ENCODE measurements at regions not wholly inside any gene's neighbourhood (a gene's known extent, or its start where the extent isn't known, plus 50 kb on each side); places are given as distances from the start of the nearest gene placed in this dataset.
"Not testable (repeated sequence)": the region's sequence is repeated elsewhere in the genome, so short reads cannot be mapped to it uniquely, and the experiment has no call there.

DNA sequence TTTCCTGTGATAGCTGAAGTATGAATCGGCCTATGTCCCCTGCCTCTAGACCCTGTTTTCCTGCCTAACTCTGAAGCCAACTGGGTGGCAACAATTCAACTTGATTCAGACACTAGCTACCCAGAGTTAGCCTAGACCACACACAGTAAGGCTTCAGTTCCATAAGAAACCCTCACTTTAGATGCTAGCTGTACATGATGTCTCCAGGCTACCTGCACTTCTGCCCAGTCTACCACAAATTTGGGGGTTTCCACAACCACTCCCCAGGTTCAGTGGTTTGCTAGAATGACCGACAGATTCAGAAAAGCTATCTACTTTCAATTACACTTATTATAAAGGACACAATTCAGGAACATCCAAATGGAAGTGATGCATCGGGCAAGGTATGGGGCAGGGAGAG, 119.4 kb upstream of the VLDLR start:
- H3K36me3 Mint-ChIP-seq = no peaks in the 10 kb centered on the region
- no peaks in the 10 kb centered on the region for H3K9me3 Mint-ChIP-seq

GRCh38 chr9:2502760-2503159, 118.8 kb upstream of the VLDLR start:
- DNase-seq (ENCODE audit: low spot score in 2 of 2) (no peak), ATAC-seq (no peak)
- Mint-ChIP-seq H3K27ac (no peak overlapping the region), H3K9me3 (no peaks in the 10 kb centered on the region), H3K36me3 (no peaks in the 10 kb centered on the region)

More for the DNA sequence above, 119.4 kb upstream of the VLDLR start:
- H3K27ac Mint-ChIP-seq = peak overlapping the region in 1 of 2 donors; percentile 34
- DNase-seq (ENCODE audit: low spot score in 2 of 2) (no peak), ATAC-seq (no peak)

- ATAC-seq (no peak), DNase-seq (ENCODE audit: low spot score in 2 of 2) (no peak)
- no peak overlapping the region for H3K27ac Mint-ChIP-seq
- H3K36me3 Mint-ChIP-seq = no peaks in the 10 kb centered on the region
- H3K9me3 Mint-ChIP-seq = peaks cover 5 to 6% of the 10 kb centered on the region in 2 donors
Measured at GRCh38 chr9:2506321-2506720, 115.3 kb upstream of the VLDLR start.

DNA sequence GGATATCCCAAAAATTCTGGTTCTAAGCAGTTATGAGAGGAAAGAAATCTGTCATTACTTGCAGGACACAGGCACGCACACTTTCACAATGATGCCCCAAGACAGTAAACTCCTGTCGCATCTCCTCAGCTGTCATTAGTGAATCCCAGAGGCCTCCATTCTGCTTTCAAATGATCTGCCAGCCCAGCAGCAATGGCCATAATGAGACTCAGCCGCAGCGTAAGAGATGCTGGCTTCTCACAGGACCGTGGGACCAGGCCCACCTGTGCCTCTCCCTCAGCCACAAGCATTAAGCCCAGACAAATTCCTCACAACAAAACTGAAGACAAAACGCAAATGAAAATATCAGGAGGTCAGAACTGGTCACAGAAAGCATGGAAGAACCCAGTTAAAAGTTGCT, 98.0 kb upstream of the VLDLR start:
- H3K9me3 Mint-ChIP-seq = peaks cover 11 to 23% of the 10 kb centered on the region in 2 donors
- no peak for ATAC-seq

GRCh38 chr9:2524601-2525000, 97.0 kb upstream of the VLDLR start:
- Mint-ChIP-seq H3K36me3 (peaks cover 0 to 12% of the 10 kb centered on the region in 2 donors), H3K9me3 (peaks cover 5 to 15% of the 10 kb centered on the region in 2 donors), H3K27ac (no peak overlapping the region)
- ATAC-seq (no peak), DNase-seq (ENCODE audit: low spot score in 2 of 2) (no peak)

More for the DNA sequence above, 98.0 kb upstream of the VLDLR start:
- Mint-ChIP-seq H3K36me3 (peaks cover 9 to 21% of the 10 kb centered on the region in 2 donors), H3K27ac (no peak overlapping the region)
- DNase-seq (ENCODE audit: low spot score in 2 of 2) = no peak

DNA sequence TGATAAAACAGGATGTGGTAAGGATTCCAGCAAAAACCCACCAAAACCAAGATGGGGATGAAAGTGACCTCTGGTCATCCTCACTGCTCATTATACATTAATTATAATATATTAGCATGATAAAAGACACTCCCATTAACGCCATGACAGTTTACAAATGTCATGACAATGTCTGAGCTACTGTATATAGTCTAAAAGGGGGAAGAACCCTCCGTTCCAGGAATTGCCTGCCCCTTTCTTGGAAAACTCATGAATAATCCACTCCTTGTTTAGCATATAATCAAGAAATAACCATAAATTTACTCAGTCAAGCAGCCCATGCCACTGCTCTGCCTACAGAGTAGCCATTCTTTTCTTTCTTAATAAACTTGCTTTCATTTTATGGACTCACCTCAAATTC, 96.4 kb upstream of the VLDLR start:
- Mint-ChIP-seq H3K36me3 (peaks cover 0 to 7% of the 10 kb centered on the region in 2 donors), H3K9me3 (peaks cover 1 to 10% of the 10 kb centered on the region in 2 donors), H3K27ac (no peak overlapping the region)
- ATAC-seq (no peak), DNase-seq (ENCODE audit: low spot score in 2 of 2) (no peak)

DNA sequence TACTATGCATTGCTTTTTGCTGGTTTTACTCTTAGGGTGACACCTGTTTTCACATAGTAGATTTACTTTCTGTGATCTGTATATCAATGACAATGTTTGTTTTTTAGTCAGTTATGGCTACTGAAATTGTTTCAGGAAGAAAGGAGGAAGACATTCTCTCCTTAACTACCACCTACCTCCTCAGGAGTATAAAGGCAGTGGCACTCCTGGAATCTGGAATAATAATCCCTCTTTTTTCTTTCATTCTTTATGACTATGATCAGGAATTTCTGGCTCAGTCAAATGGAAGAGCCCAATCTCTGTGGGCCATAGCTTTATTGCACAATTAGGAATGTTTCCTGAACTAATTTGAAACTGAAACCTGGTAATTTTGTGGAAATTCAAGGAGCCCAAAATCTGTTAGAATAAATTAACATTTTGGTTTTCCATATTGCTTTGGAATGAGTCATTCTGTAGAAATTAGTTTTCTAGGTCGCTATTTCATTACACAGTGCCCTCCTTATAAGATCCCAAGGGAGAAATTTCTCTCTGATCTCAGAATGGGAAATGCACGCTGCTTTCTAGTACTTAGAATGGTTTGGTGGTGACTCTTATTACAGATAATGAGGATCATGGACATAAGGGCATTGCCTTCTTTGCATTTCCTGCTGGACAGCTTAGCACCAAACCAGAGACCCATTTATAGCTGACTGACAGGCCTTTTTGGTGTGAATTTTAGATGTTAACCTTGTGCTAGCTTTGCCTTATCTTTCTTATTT, 95.3 kb upstream of the VLDLR start:
- no peak for DNase-seq (ENCODE audit: low spot score in 2 of 2)
- no peaks in the 10 kb centered on the region for H3K36me3 Mint-ChIP-seq
- H3K9me3 Mint-ChIP-seq = peaks cover 0 to 9% of the 10 kb centered on the region in 2 donors
- no peak for ATAC-seq
- no peak overlapping the region for H3K27ac Mint-ChIP-seq

GRCh38 chr9:2531481-2531880, 90.1 kb upstream of the VLDLR start:
- ATAC-seq (no peak), DNase-seq (ENCODE audit: low spot score in 2 of 2) (no peak)
- Mint-ChIP-seq H3K27ac (no peak overlapping the region), H3K36me3 (no peaks in the 10 kb centered on the region), H3K9me3 (peaks cover 0 to 12% of the 10 kb centered on the region in 2 donors)

- no peak for DNase-seq (ENCODE audit: low spot score in 2 of 2)
- Mint-ChIP-seq H3K27ac (no peak overlapping the region), H3K9me3 (peaks cover 0 to 8% of the 10 kb centered on the region in 2 donors), H3K36me3 (no peaks in the 10 kb centered on the region)
- no peak for ATAC-seq
Measured at GRCh38 chr9:2536511-2536910, 85.1 kb upstream of the VLDLR start.

DNA sequence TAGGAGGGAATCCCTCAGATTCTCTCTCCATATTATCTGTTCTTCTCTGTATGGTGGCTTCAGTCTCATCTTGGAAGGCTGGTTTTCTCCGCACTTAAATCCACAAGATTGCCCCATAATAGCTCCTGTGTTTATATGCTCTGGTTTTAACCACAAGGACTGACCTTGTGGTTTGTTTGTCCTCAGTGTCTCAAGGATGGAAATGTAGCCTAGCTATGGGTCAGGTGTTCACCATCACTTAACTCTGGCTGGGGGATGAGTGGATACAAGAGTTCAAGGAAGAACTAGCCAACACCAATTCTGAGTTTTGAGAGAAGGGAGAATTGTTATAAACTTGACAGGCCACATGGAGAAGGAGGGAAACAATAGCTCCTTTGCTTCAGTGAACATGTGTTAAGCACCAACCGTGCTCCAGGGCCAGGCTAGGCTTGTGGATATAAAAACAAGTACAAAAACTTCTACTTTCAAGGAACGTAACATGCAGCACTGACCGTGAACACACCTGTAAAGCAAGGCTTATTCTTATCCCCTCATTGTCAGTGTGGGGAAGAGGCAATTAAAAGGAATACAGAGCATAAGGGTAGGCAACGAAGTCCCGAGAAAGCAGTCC, 75.6 kb upstream of the VLDLR start:
- ATAC-seq (no peak), DNase-seq (ENCODE audit: low spot score in 2 of 2) (no peak)
- no peak overlapping the region for H3K27ac Mint-ChIP-seq
- H3K9me3 Mint-ChIP-seq = peaks cover 4 to 7% of the 10 kb centered on the region in 2 donors
- H3K36me3 Mint-ChIP-seq = no peaks in the 10 kb centered on the region

GRCh38 chr9:2555899-2556600, 65.5 kb upstream of the VLDLR start:
- H3K27ac Mint-ChIP-seq; DNase-seq (ENCODE audit: low spot score in 2 of 2); ATAC-seq: not testable (repeated sequence)
- Mint-ChIP-seq H3K9me3 (peaks cover 10 to 15% of the 10 kb centered on the region in 2 donors), H3K36me3 (peaks cover 0 to 11% of the 10 kb centered on the region in 2 donors)

DNA sequence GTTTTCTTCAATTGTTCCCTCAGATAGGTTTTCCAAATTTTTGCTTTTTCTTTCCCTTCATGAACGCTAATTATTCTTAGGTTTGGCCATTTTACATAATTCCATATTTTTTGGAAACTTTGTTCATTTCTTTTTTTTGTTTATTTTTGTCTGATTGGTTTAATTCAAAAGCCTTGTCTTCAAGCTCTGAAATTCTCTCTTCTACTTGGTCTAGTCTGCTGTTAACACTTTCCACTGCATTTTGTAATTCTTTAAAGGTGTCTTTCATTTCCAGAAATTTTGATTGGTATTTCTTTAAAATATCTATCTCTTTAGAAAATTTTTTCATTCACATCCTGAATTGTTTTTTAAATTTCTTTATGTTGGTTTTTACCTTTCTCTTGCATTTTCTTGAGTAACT, 63.9 kb upstream of the VLDLR start:
- H3K27ac Mint-ChIP-seq = no peak overlapping the region
- DNase-seq (ENCODE audit: low spot score in 2 of 2) = no peak
- peaks cover 0 to 16% of the 10 kb centered on the region in 2 donors for H3K36me3 Mint-ChIP-seq
- ATAC-seq = no peak
- H3K9me3 Mint-ChIP-seq = peaks cover 13 to 23% of the 10 kb centered on the region in 2 donors

DNA sequence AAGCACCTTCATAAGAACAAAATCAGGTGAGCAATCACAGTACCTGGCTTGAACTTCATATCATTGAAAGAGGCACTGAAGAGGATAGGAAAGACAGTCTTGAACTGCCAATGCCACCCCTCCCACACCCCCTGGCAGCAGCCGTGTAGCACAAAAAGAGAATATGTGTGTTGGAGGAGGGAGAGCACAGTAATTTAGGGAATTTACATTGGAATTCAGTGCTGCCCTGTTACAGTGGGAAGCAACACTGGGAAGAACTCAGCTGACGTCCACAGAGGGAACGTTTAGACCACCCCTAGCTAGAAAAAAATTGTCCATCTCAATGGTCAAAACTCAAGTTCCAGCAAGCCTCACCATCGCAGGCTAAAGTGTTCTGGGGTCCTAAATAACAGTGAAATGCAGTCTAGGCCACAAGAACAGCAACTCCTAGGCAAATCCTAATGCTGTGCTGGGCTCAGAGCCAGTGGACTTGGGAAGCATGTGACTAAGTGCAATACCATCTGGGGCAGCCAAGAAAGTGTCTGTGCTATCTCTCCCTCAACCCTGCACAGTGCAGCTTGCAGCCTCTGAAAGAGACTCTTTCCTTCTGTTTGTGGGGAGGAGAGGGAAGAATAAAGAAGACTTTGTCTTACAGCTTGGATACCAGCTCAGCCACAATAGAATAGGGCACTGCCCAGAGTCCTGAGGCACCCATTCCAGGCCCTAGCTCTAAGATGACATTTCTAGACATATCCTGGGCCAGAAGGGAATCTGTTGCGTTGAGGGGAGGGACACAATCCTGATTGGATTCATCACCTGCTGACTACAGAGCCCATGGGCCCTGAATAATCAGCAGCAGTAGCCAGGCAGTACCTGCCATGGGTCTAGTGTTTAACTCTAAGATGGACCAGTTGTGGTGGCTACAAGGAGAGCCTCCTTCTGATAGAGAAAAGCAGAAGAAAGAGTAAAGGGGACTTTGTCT, 62.1 kb upstream of the VLDLR start:
- peaks cover 0 to 16% of the 10 kb centered on the region in 2 donors for H3K36me3 Mint-ChIP-seq
- peaks cover 13 to 23% of the 10 kb centered on the region in 2 donors for H3K9me3 Mint-ChIP-seq
- ATAC-seq = no peak

GRCh38 chr9:2560180-2560579, 61.4 kb upstream of the VLDLR start:
- ATAC-seq (no peak), DNase-seq (ENCODE audit: low spot score in 2 of 2) (no peak)
- peaks cover 13 to 23% of the 10 kb centered on the region in 2 donors for H3K9me3 Mint-ChIP-seq
- H3K36me3 Mint-ChIP-seq = peaks cover 0 to 16% of the 10 kb centered on the region in 2 donors
- no peak overlapping the region for H3K27ac Mint-ChIP-seq

More for the DNA sequence above, 62.1 kb upstream of the VLDLR start:
- no peak for DNase-seq (ENCODE audit: low spot score in 2 of 2)
- no peak overlapping the region for H3K27ac Mint-ChIP-seq

- H3K36me3 Mint-ChIP-seq = peaks cover 0 to 7% of the 10 kb centered on the region in 2 donors
- ATAC-seq = no peak
- peaks cover 6 to 9% of the 10 kb centered on the region in 2 donors for H3K9me3 Mint-ChIP-seq
- H3K27ac Mint-ChIP-seq = no peak overlapping the region
- no peak for DNase-seq (ENCODE audit: low spot score in 2 of 2)
Measured at GRCh38 chr9:2565676-2566340, 55.8 kb upstream of the VLDLR start.

- no peak for ATAC-seq
- no peak overlapping the region for H3K27ac Mint-ChIP-seq
Measured at GRCh38 chr9:2567922-2568321, 53.7 kb upstream of the VLDLR start.

More at GRCh38 chr9:2567922-2568321, 53.7 kb upstream of the VLDLR start:
- no peaks in the 10 kb centered on the region for H3K36me3 Mint-ChIP-seq
- no peak for DNase-seq (ENCODE audit: low spot score in 2 of 2)
- H3K9me3 Mint-ChIP-seq = no peaks in the 10 kb centered on the region

Data from activated naive CD4-positive, alpha-beta T cell treated with anti-CD3 and anti-CD28 coated beads, Interleukin-2, amount 50 U/mL, for 72 hours (primary cell).